ENCODE measurements at regions not wholly inside any gene's neighbourhood (a gene's known extent, or its start where the extent isn't known, plus 50 kb on each side); places are given as distances from the start of the nearest gene placed in this dataset.

GRCh38 chr7:46432708-46433107 is 511.6 kb upstream of the IGFBP3 start:
- no peak for DNase-seq
- TF ChIP-seq CTCF (IDR thresholded peaks at IDR 0.05) (no peak), POLR2A (IDR thresholded peaks at IDR 0.05) (no peak)
- H3K27me3 ChIP-seq: no peaks in the 10 kb centered on the region
- no peak overlapping the region for H3K4me3 ChIP-seq
- 41 to 46% (median 43%) methylated on average over 4 of the region's 4 CpGs for WGBS, 4 donors
- no peak overlapping the region for H3K27ac ChIP-seq
- no peaks in the 10 kb centered on the region for H3K36me3 ChIP-seq (replicated peaks in 1 of 2)
- intact Hi-C loops (cut with DNase I): no loop called here
- no peaks in the 10 kb centered on the region for H3K4me1 ChIP-seq (replicated peaks in 1 of 2)
- H3K9me3 ChIP-seq (replicated peaks in 1 of 3): peaks cover 0 to 6% (median 0%) of the 10 kb centered on the region in 3 donors

- no peak overlapping the region for H3K27ac ChIP-seq
- no peaks in the 10 kb centered on the region for H3K9me3 ChIP-seq (replicated peaks in 1 of 3)
- TF ChIP-seq CTCF (IDR thresholded peaks at IDR 0.05): no peak
- TF ChIP-seq POLR2A (IDR thresholded peaks at IDR 0.05): no peak
- no peak overlapping the region for H3K4me3 ChIP-seq
- DNase-seq: no peak
- no peaks in the 10 kb centered on the region for H3K4me1 ChIP-seq (replicated peaks in 1 of 2)
- no peaks in the 10 kb centered on the region for H3K27me3 ChIP-seq
- intact Hi-C loops (cut with DNase I): no loop called here
- no peaks in the 10 kb centered on the region for H3K36me3 ChIP-seq (replicated peaks in 1 of 2)
These were observed 507.2 kb upstream of the IGFBP3 start for GRCh38 chr7:46428295-46428694.

DNA sequence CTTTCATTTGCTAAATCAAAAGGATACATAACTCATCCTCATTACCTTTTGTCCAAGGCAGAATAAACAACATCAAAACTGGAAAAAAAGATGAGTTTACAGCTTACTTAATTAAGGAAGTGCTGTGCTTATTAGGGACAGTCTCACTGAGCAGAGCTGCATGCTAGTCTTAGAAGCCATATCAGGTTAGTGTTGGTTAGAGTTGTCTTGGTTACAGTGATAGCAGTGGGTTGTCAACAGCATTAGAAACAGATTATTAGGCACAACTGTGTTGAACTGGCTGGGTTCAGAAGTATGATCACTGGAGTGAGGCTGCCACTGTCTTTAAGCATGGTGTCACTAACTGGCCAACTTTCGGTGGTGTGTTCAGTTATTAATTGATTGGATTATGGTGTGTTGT is 503.9 kb upstream of the IGFBP3 start:
- H3K4me3 ChIP-seq: no peak overlapping the region
- no peaks in the 10 kb centered on the region for H3K9me3 ChIP-seq (replicated peaks in 1 of 3)
- no peaks in the 10 kb centered on the region for H3K4me1 ChIP-seq (replicated peaks in 1 of 2)
- H3K27ac ChIP-seq: no peak overlapping the region
- no peak for TF ChIP-seq POLR2A (IDR thresholded peaks at IDR 0.05)
- TF ChIP-seq CTCF (IDR thresholded peaks at IDR 0.05): no peak
- WGBS, 4 donors: 77 to 89% (median 85%) methylated on average over 1 of the region's 1 CpG
- H3K27me3 ChIP-seq: no peaks in the 10 kb centered on the region
- intact Hi-C loops (cut with DNase I): no loop called here
- no peaks in the 10 kb centered on the region for H3K36me3 ChIP-seq (replicated peaks in 1 of 2)
- DNase-seq: no peak

- Histone ChIP-seq H3K27me3 (no peaks in the 10 kb centered on the region), H3K4me1 (replicated peaks in 1 of 2) (no peaks in the 10 kb centered on the region), H3K9me3 (replicated peaks in 1 of 3) (no peaks in the 10 kb centered on the region), H3K4me3 (no peak overlapping the region), H3K36me3 (replicated peaks in 1 of 2) (no peaks in the 10 kb centered on the region), H3K27ac (no peak overlapping the region)
- 73 to 79% (median 76%) methylated on average over 2 of the region's 2 CpGs for WGBS, 4 donors
- TF ChIP-seq CTCF (IDR thresholded peaks at IDR 0.05) (no peak), POLR2A (IDR thresholded peaks at IDR 0.05) (no peak)
- no peak for DNase-seq
- intact Hi-C loops (cut with DNase I): no loop called here
These were observed 500.6 kb upstream of the IGFBP3 start for GRCh38 chr7:46421441-46422230.

Measured in adrenal gland (tissue), 9 donors.